Neural crest cell (in vitro differentiated cells): ENCODE measurements at regions not wholly inside any gene's neighbourhood (a gene's known extent, or its start where the extent isn't known, plus 50 kb on each side); places are given as distances from the start of the nearest gene placed in this dataset.

Source experiments
- DNase-seq: peaks from one replicate; pipeline ENCODE4 v3.0.0; 2021; ENCODE audit warnings: low read depth, mixed read lengths, low spot score
- H3K27ac Mint-ChIP-seq: one replicate; pipeline ENCODE4 v1.8.0; 2021; ENCODE audit warnings: mild to moderate bottlenecking, mixed read lengths; ENCODE audit not compliant: unreplicated experiment
- H3K27me3 Mint-ChIP-seq: 2 replicates; pipeline ENCODE4 v1.8.0; 2021; ENCODE audit warnings: low read depth, mild to moderate bottlenecking, mixed read lengths
- H3K36me3 Mint-ChIP-seq: 2 replicates; pipeline ENCODE4 v1.8.0; 2021; ENCODE audit warnings: low read depth, mild to moderate bottlenecking, mixed read lengths
- H3K4me1 Mint-ChIP-seq: 2 replicates; pipeline ENCODE4 v1.8.0; 2021; ENCODE audit warnings: mixed read lengths
- H3K4me3 Mint-ChIP-seq: one replicate; pipeline ENCODE4 v1.8.0; 2021; ENCODE audit warnings: mild to moderate bottlenecking, mixed read lengths
- H3K9me3 Mint-ChIP-seq: 2 replicates; pipeline ENCODE4 v1.8.0; 2021; ENCODE audit warnings: mixed read lengths
- TF ChIP-seq, protein P1 (sequence below): fragments of 200-600 bp; sonication (generic); conservative IDR thresholded peaks from 2 replicates; pipeline ENCODE4 v1.5.0; 2021; ENCODE audit warnings: antibody characterized with exemption, mild to moderate bottlenecking

DNA sequence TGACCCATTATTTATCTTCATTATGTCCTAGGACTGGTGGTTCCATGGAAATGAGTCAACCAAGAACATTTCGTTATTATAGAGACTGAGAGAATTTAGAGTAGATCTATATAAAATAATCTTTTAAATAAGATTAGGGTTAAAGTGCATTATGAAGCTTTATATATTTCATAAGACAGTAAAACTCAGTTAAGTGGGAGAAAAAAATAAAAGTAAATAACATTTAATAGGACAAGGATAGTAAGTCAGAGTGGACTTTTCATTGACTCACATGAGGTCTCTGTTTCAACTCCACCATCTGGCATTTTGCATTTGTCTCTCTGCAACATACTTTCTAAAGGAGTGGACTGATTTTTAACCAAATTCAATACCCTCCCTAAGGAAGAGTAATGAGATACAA is 125.3 kb upstream of the CCDC68 start:
- Mint-ChIP-seq H3K4me1 (peaks cover 4% of the 10 kb centered on the region), H3K27ac (no peak overlapping the region), H3K36me3 (no peaks in the 10 kb centered on the region), H3K27me3 (no peaks in the 10 kb centered on the region), H3K4me3 (no peak overlapping the region), H3K9me3 (no peaks in the 10 kb centered on the region)
- TF ChIP-seq, protein P1, sequence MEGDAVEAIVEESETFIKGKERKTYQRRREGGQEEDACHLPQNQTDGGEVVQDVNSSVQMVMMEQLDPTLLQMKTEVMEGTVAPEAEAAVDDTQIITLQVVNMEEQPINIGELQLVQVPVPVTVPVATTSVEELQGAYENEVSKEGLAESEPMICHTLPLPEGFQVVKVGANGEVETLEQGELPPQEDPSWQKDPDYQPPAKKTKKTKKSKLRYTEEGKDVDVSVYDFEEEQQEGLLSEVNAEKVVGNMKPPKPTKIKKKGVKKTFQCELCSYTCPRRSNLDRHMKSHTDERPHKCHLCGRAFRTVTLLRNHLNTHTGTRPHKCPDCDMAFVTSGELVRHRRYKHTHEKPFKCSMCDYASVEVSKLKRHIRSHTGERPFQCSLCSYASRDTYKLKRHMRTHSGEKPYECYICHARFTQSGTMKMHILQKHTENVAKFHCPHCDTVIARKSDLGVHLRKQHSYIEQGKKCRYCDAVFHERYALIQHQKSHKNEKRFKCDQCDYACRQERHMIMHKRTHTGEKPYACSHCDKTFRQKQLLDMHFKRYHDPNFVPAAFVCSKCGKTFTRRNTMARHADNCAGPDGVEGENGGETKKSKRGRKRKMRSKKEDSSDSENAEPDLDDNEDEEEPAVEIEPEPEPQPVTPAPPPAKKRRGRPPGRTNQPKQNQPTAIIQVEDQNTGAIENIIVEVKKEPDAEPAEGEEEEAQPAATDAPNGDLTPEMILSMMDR = no peak
- no peak for DNase-seq

DNA sequence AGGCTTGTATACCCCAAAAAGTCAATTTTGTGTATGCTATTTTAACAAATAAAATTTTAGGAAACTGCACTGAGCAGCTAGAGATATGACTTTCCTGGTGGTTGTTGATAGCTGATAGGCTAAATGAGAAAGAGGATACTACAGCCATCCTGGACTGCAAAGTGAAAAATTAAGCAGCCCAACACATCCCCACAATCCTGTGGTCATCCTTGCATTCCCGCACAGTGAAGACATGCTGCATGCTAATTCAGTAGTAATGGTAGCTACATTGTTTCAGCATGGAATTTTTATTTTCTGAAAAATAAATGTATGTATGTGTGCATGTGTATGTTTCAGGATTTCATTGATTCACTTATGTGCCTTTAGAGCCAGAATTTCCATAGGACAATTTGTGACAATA is 124.2 kb upstream of the CCDC68 start:
- no peaks in the 10 kb centered on the region for H3K36me3 Mint-ChIP-seq
- H3K27me3 Mint-ChIP-seq = no peaks in the 10 kb centered on the region
- TF ChIP-seq, protein P1 = no peak
- H3K27ac Mint-ChIP-seq = no peak overlapping the region
- no peaks in the 10 kb centered on the region for H3K9me3 Mint-ChIP-seq
- no peak overlapping the region for H3K4me3 Mint-ChIP-seq
- H3K4me1 Mint-ChIP-seq = peaks cover 12% of the 10 kb centered on the region
- no peak for DNase-seq

DNA sequence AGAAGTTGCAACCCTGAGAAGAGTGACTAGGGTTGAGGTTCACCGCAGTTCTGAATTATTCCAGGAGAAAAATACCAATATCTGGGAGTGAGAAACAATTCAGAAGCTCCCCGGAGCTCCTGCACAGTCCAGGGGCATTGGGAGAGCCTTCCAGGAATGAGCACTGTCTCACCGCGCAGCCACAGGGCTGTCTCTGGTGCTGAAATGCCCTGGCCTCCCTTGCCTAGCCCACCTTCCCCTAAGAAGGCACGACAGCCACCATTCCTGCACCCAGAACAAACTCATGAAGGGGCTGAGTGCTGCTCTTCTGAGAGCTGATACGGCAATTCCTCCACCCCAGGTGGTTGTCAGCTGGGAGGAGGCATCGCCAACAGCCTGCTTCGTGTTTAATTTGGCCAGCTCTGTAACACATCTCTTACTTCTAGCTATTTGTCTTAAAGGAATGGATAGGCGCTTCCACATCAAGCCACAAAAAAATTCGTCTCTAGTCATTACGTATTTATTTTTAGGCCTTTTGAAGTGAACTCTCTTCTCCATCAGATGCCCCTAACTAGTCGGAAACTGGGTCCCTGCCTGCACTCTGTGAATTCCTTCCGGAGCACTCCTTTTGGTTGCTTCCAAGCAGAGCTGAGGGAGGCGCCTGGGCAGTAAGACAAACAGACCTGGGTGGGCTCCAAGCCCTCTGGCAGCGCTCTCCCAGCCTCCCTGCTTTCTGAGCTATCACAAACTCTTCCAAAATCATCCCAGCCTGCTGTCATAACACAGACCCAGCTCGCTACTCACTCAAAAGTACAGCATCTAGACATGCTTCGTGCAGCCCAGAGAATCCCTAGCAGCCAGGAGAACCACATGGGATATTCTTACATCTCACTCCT is 120.5 kb upstream of the CCDC68 start:
- DNase-seq = no peak
- Mint-ChIP-seq H3K36me3 (no peaks in the 10 kb centered on the region), H3K9me3 (no peaks in the 10 kb centered on the region), H3K27ac (no peak overlapping the region), H3K4me3 (no peak overlapping the region), H3K4me1 (peaks cover 17% of the 10 kb centered on the region), H3K27me3 (no peaks in the 10 kb centered on the region)
- TF ChIP-seq, protein P1 = no peak

DNA sequence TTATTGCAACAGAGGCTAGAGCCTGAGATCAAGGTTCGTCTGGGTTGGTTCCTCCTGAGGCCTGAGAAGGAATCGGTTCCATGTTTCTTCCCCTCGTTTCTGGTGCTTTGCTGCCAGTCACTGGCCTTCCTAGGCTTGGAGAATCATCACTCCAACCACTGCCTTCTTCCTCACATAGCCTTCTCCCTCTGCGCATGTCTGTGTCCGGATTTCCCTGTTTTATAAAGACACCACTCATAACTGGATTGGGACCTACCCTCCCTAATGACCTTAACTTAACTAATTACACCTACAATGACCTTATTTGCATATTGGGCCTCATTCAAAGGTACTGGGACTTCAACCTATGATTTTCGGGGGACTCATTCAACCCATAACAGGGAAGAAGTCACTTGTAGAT is 119.8 kb upstream of the CCDC68 start:
- no peak overlapping the region for H3K27ac Mint-ChIP-seq
- peaks cover 17% of the 10 kb centered on the region for H3K4me1 Mint-ChIP-seq
- no peak for DNase-seq
- no peaks in the 10 kb centered on the region for H3K9me3 Mint-ChIP-seq
- no peak overlapping the region for H3K4me3 Mint-ChIP-seq
- no peaks in the 10 kb centered on the region for H3K27me3 Mint-ChIP-seq
- no peaks in the 10 kb centered on the region for H3K36me3 Mint-ChIP-seq
- TF ChIP-seq, protein P1 = no peak

DNA sequence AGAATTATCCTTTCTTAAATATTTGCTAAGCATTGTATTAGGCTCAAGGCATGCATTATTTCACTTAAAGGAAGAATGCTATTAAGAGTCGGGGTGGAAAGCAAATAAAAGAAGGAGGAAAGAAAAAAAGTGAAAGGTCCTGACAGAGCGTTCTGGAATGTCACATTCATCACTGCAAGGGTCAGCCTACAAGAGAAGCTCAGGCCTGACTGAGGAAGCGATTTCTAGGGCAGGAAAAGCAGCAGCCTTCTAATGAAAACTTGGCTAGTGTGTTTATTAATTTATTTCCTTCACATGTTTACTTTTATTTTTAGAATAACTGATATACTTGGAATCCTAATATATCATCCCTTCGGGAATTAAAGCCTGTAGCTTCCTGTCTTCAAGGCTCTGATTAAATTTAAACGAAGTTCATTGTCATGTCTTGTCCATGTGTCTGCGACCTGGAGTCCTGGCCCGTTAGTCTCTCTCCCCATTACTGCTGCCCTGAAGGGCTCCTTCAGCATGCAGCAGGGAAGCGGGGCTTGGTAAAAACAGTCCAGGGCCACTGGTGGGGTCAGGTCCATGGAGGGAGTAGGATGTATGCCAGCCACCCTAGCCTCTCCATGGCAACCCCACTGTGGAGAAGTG is 119.2 kb upstream of the CCDC68 start:
- H3K27ac Mint-ChIP-seq = peak overlapping the region; percentile 91
- no peaks in the 10 kb centered on the region for H3K27me3 Mint-ChIP-seq
- H3K4me3 Mint-ChIP-seq = no peak overlapping the region
- TF ChIP-seq, protein P1 = no peak
- H3K36me3 Mint-ChIP-seq = no peaks in the 10 kb centered on the region
- H3K9me3 Mint-ChIP-seq = no peaks in the 10 kb centered on the region
- no peak for DNase-seq
- H3K4me1 Mint-ChIP-seq = peaks cover 17% of the 10 kb centered on the region
